GM19463 (cell line): ENCODE measurements at regions not wholly inside any gene's neighbourhood (a gene's known extent, or its start where the extent isn't known, plus 50 kb on each side); places are given as distances from the start of the nearest gene placed in this dataset.
"Not testable (repeated sequence)": the region's sequence is repeated elsewhere in the genome, so short reads cannot be mapped to it uniquely, and the experiment has no call there.

ENCODE experiments used
- ATAC-seq: cut with Tn5 transposase; IDR thresholded peaks from one replicate; pipeline ENCODE4 v1.9.1; 2021; ENCODE audit warnings: mild to moderate bottlenecking, moderate library complexity; ENCODE audit not compliant: unreplicated experiment

- ATAC-seq = no peak
Measured at GRCh38 chrX:128653524-128654060, 601.4 kb upstream of the ACTRT1 start.

DNA sequence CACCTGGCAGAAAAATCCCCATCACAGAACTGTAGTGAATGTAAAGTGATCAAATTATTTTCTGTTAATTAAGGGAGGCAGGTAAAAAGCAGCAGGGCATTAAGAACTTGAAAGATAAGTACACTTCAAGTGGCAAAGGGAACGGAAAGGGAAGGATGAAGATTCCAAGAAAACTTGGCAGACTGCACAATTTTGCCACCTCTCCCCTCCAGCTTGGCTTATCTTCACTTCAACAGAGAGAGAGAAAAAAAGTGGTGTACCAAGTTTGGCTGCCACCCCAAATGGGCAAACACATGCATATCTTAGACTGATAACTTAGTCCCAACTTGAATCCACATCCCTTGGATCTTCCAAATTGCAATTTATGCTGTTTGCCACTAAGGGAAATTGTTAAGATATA is 598.1 kb upstream of the ACTRT1 start:
- ATAC-seq = no peak

- no peak for ATAC-seq
Measured at GRCh38 chrX:128634754-128635153, 582.6 kb upstream of the ACTRT1 start.

DNA sequence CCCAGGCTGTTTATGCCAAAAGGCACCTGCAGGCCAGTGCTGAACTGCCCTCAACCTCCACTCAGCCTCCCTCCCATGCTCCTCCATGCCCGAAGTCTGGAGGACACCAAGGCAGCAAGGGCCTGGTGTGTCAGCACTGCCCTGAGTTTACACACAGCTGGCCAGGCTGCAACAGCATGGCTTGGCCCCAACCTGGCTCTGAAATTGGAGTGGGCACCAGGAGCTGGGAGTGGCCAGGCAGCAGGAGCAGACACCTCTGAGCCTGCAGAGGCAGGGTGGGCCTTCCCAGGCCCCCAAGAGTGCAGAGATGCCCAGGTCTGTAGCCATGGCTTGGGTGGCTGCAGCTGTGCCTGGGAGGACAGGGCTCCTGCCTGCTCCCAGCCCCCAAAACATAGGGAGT is 571.2 kb upstream of the ACTRT1 start:
- no peak for ATAC-seq

DNA sequence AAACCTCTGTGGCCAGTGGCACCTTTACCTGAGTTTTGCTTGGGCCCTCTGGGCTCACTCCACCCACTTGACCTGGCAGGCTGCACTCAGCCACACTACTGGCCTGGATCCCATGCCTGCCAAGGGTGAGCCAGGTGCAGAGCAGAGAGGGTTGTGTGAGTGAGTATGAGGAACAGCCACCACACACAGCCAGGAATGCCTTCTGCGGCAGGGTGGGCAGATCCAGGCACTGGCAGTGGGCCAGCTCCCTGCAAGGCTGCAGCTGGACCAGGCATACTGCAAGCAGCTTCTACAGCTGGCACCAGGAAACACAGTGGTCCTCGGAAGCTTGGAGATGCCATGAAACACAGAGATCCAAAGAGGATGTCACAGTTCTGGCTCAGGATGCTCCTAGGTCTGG is 570.1 kb upstream of the ACTRT1 start:
- ATAC-seq = no peak

DNA sequence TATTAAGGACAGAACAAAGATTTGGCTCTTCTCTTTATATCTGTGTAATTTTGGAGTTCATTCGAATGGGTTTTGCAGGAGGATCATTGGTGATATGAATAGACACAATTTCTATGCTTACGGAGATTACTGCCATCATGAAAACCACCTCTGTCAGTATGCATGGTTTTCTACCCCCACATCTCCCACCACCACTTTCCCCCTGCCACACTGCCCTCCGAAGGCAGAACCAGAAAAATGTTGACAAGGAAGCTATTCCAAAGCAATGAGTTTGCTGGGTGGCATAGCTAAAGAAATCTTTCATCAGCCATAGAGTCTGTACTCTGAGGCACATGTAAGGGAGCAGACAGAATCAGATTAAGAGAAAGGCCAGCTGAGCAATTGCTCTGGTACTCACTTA is 567.3 kb upstream of the ACTRT1 start:
- no peak for ATAC-seq

- no peak for ATAC-seq
Measured at GRCh38 chrX:128616933-128617332, 564.7 kb upstream of the ACTRT1 start.

- not testable (repeated sequence) for ATAC-seq
Measured at GRCh38 chrX:128606817-128607216, 554.6 kb upstream of the ACTRT1 start.

DNA sequence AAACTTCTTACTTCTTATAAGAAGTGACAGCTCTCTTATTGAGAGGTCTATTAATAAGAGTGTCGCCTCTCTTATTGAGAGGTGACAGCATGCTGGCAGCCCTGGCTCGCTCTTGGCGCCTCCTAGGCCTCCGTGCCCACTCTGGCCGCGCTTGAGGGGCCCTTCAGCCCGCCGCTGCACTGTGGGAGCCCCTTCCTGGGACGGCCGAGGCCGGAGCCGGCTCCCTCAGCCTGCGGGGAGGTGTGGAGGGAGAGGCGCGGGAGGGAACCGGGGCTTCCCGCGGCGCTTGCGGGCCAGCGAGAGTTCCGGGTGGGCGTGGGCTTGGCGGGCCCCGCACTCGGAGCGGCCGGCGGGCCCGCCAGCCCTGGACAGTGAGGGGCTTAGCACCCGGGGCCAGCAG is 554.2 kb upstream of the ACTRT1 start:
- ATAC-seq = not testable (repeated sequence)

DNA sequence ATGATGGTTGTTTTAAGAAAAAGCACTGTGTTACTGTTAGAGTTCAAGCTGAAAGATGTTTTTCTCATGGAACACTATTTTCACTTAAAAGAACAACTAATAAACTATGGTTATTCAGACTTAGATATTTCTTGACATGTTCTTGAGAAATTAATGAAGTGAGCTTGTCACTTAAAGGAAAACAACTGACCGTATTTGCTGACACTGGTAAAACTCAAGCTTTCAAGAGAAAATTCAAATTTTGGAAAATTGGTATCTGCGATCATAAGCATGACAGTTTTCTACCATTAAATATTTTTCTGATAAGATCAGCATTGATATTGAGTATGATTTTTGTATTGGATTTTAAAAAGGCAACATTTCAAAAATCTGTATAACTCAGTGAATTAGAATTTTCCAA is 549.5 kb upstream of the ACTRT1 start:
- ATAC-seq = no peak

GRCh38 chrX:128599632-128600031 is 547.4 kb upstream of the ACTRT1 start:
- ATAC-seq = no peak

- no peak for ATAC-seq
Measured at GRCh38 chrX:128582036-128582435, 529.8 kb upstream of the ACTRT1 start.

GRCh38 chrX:128581615-128582014 is 529.4 kb upstream of the ACTRT1 start:
- ATAC-seq = no peak

- no peak for ATAC-seq
Measured at GRCh38 chrX:128543114-128543513, 490.9 kb upstream of the ACTRT1 start.

DNA sequence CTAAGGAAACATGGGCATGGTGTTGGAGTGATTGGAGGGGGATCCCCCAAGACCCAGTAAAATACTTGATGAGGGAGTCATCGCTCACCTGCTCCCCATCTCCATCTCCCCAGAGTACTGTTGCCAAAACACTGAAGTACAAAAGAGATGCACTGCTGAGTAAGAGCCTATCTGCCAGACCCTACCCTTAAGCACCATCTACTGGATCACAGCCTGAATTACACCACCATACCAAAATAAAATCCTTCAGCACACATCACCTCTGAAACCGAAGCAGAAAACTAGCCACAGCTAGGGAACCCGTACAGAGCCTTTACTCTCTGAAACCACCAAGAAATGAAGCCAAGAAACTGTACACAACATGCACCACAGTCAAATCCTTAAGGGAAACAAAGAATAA is 466.3 kb upstream of the ACTRT1 start:
- peak; percentile 63 for ATAC-seq

GRCh38 chrX:128517691-128518090 is 465.5 kb upstream of the ACTRT1 start:
- no peak for ATAC-seq

GRCh38 chrX:128504496-128504895 is 452.3 kb upstream of the ACTRT1 start:
- ATAC-seq = no peak

- ATAC-seq = no peak
Measured at GRCh38 chrX:128464116-128464515, 411.9 kb upstream of the ACTRT1 start.

GRCh38 chrX:128460835-128461234 is 408.6 kb upstream of the ACTRT1 start:
- ATAC-seq = no peak

- no peak for ATAC-seq
Measured at GRCh38 chrX:128458888-128459287, 406.7 kb upstream of the ACTRT1 start.

GRCh38 chrX:128457674-128458073 is 405.5 kb upstream of the ACTRT1 start:
- no peak for ATAC-seq

GRCh38 chrX:128439159-128439558 is 387.0 kb upstream of the ACTRT1 start:
- ATAC-seq = no peak

DNA sequence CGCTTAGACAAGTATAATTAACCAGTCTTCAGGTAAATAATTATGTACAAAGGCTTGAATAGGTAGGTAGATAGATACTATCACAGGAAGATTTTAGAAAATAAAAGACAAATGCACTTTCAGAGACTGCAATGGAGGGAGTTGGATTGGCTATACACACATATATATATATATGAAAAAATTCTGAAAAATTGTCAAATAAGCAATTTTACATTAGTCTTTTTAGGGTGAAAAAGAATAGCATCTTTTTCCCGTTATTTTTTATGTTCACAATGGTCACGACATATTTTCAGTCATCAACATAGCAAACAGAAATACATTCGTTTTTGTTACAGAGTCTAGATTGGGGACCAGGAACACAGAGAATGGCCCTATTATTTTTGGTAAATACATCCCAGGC is 385.9 kb upstream of the ACTRT1 start:
- no peak for ATAC-seq
